Stimulated activated CD4-positive, alpha-beta T cell treated with anti-CD3 and anti-CD28 coated beads, TNF-alpha, amount 100 ng/mL, for 1 hour (primary cell): ENCODE measurements at regions not wholly inside any gene's neighbourhood (a gene's known extent, or its start where the extent isn't known, plus 50 kb on each side); places are given as distances from the start of the nearest gene placed in this dataset.

Source experiments
- DNase-seq, 3 donors: peaks; one replicate each; pipeline ENCODE4 v3.0.0-alpha.2; 2020; ENCODE audit warnings: low read depth in 3 of 3, low spot score in 1 of 3

GRCh38 chr5:125042261-125042890 lies 295.9 kb upstream of the ZNF608 start:
- DNase-seq = no peak

- DNase-seq = no peak
Measured at GRCh38 chr5:125043781-125044391, 297.4 kb upstream of the ZNF608 start.

GRCh38 chr5:125044491-125045282 lies 298.2 kb upstream of the ZNF608 start:
- no peak for DNase-seq

GRCh38 chr5:125045646-125046045 lies 299.2 kb upstream of the ZNF608 start:
- DNase-seq = no peak

GRCh38 chr5:125046838-125047237 lies 300.4 kb upstream of the ZNF608 start:
- no peak for DNase-seq

- no peak for DNase-seq
Measured at GRCh38 chr5:125047871-125048270, 301.4 kb upstream of the ZNF608 start.

GRCh38 chr5:125049721-125050702 lies 303.6 kb upstream of the ZNF608 start:
- no peak for DNase-seq

GRCh38 chr5:125050926-125051325 lies 304.5 kb upstream of the ZNF608 start:
- DNase-seq = no peak

GRCh38 chr5:125052584-125052983 lies 306.1 kb upstream of the ZNF608 start:
- no peak for DNase-seq

GRCh38 chr5:125053179-125053578 lies 306.7 kb upstream of the ZNF608 start:
- DNase-seq = no peak

- no peak for DNase-seq
Measured at GRCh38 chr5:125054146-125054545, 307.7 kb upstream of the ZNF608 start.

GRCh38 chr5:125056671-125057485 lies 310.4 kb upstream of the ZNF608 start:
- no peak for DNase-seq

GRCh38 chr5:125057912-125058826 lies 311.7 kb upstream of the ZNF608 start:
- no peak for DNase-seq

- no peak for DNase-seq
Measured at GRCh38 chr5:125059255-125060002, 313.0 kb upstream of the ZNF608 start.

GRCh38 chr5:125061726-125062125 lies 315.3 kb upstream of the ZNF608 start:
- no peak for DNase-seq

GRCh38 chr5:125064621-125065438 lies 318.4 kb upstream of the ZNF608 start:
- no peak for DNase-seq

- no peak for DNase-seq
Measured at GRCh38 chr5:125065741-125066140, 319.3 kb upstream of the ZNF608 start.

GRCh38 chr5:125070961-125071360 lies 324.5 kb upstream of the ZNF608 start:
- no peak for DNase-seq
